ENCODE measurements at regions not wholly inside any gene's neighbourhood (a gene's known extent, or its start where the extent isn't known, plus 50 kb on each side); places are given as distances from the start of the nearest gene placed in this dataset.

DNA sequence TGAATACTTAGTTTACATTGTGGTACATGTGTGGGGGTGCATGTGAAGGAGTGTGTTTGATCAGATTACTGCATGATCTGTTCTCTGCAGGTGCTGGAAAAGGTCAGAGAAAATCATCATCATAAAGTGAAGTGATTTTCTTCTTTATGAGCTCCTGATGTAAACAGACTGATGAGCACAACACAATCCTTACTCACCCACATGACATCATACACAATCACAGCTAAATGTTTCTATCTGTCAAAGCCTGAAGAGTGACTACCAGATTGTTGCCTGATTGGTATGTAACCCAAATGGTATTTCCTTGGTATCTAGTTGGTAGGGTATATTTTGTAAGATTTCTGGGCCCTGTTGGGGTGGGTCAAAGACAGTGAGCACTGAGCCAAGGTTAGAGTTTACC is 270.8 kb downstream of the FOXG1 start:
- no peak for DNase-seq (ENCODE audit: low read depth in 2 of 2)

DNA sequence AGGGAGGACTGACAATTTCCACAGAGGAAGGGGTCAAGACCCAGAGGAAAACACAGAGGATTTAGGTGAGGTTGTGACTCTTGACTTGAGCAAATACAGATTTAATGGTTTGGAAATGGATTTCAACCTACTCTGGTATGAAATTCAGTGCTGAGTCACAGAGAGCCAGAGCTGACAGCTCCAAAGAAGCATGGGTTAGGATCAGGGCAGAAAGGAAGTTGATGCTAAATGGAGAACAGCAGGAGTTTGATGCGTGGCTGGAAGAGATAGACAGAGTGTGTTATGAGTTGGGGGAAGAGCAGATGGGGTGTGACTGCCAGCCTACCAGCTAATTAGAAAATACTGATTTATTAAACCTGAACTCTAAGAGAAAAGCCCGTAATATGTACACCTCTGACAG is 272.6 kb downstream of the FOXG1 start:
- peak; percentile 0 to 3 for DNase-seq (ENCODE audit: low read depth in 2 of 2)

DNA sequence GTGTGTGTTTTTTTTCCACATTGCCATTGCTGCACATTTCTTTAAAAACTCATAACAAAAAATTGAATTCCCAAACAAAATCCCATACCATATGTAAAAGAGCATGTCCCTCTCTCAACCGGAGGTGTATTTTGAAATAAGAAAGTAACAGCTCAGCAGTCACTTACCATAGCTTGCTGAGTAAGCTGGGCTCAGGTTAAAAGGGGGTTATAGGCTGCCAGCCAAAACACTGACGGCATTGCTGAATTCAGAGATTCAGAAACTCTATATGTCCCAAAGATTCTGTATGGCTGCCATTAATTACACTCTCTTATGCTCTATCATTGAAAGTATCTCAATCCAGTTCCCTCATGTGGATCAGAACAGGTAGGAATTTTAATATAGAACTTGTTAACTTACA is 276.0 kb downstream of the FOXG1 start:
- no peak for DNase-seq (ENCODE audit: low read depth in 2 of 2)

DNA sequence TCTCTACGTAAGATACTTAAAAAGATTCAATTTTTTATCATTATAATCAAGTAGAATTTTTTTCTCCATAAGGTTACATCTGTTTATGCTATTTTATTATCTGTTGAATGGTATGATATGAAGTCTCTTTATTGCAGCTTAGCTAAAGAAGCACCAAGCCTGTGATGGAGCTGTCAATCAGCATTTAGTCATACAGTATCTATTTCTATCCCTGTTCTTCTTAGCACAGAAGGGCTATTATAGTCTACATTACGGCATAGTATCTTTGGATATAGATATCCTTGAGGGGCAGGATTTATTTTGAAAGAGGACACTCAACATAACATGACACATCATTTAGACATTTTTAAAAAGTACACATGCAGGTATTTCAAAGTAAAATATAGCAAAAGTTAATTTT is 277.1 kb downstream of the FOXG1 start:
- DNase-seq (ENCODE audit: low read depth in 2 of 2): no peak

DNA sequence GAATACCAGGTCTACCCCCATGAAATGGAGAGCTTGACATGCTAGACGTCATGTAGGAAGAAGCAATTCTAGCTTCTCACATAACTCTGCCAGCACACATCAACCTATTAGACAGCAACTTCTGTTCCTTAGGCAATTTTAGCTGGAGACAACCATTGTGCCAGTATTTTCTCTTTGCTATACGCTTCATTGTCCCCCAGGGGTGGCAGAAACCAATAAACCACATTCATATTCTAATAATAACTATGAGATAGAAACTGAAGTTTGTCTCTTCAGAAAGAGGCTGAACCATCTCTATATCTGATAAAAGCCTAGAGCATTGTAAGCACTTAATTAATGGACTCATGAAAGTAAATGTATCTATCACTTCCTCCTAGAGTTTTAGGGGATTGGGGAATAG is 278.6 kb downstream of the FOXG1 start:
- no peak for DNase-seq (ENCODE audit: low read depth in 2 of 2)

DNA sequence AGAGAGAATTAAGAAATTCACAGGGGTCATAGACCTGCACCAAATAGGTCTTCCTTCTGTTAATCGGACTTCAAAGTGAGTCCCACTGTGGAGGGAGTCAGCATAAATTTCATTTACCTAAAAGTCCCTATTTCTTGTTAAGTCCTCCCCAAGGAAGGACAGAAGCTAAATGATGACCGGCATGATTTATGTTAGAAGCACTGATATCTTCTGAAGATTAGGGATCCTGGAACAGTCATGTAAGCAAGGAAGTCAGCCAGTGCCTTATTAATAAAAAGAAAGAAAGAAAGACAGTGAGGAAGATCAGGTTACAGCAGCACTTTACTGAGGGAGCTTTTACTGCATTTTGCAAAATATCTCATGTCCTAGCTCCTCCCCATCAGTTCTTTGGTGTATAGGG is 287.5 kb downstream of the FOXG1 start:
- DNase-seq (ENCODE audit: low read depth in 2 of 2): no peak

DNA sequence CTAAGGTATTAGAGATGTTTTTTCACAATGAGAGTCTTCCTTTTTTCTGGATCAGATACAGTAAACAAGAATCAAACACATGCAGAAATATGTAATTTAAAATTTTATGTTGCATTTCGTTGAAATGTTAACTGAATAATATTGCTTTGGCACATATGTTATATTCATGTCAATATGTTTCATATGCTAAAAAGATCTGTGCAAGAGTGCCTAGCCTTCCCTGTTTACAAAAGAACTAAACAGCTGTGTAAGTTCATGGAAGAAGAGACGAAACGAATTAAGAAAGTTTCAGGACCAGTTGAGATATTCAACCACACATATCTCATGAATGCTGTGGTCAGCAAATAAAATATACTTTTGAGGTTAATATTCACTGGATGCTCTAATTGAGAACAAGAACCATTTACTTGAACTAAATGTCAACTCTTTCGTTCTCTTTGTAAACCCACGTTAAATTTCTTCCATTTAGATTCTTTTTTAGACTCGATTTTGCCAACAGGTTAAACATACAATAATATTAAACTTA is 289.5 kb downstream of the FOXG1 start:
- DNase-seq (ENCODE audit: low read depth in 2 of 2): no peak

DNA sequence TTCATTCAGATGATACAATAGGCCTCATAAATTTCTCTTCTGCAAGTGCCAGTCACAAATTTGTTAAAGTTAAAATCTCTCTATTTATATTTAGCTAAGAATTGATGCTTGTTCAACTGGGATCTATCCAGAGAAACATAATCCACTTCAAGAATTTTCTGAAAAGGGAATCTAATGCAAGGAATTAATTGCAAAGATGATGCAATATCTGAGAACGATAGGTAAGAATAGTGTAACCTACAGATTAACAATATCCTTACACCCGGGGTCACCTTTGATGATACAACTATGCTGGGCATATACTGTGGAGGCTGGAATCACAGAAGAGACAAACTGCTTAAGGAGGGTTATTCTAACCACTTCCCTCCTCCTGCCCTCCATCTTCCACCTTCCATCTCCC is 295.1 kb downstream of the FOXG1 start:
- no peak for DNase-seq (ENCODE audit: low read depth in 2 of 2)

DNA sequence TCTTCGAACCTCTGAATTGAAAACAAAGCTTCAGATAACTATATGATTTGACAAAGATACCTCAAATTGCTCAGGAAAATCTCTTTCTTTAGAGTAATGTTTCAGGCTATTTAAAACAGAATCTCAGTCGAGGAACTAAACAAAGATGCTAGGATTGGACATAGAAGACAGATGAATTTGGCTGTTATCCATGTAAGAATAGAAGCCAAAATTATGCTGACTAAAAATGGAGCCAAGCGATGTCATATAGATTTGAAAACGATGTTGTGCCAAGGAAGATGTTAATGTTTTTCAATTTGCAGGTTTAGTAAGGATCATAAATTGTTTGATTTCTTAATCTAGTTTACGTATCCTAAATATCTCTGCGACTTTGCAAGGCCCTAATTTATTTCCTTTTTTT is 295.9 kb downstream of the FOXG1 start:
- no peak for DNase-seq (ENCODE audit: low read depth in 2 of 2)

DNA sequence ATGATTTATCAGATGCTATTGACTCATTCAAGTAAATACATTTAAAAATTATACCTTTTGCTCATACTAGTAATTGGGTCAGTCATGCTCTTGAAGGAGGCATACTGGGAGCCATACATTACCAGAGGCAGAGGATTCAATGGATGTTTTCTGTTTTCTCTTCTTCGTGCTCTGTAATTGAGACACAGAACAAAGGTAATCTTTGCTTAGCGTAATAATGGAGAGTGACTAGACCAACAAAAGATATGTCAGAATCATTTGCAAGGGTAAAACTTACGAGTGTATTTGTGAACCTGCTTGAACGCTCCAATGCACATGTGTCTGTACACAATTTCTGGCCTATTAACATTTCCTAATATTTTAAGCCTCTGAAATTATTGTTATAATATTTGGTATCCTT is 296.4 kb downstream of the FOXG1 start:
- DNase-seq (ENCODE audit: low read depth in 2 of 2): no peak

DNA sequence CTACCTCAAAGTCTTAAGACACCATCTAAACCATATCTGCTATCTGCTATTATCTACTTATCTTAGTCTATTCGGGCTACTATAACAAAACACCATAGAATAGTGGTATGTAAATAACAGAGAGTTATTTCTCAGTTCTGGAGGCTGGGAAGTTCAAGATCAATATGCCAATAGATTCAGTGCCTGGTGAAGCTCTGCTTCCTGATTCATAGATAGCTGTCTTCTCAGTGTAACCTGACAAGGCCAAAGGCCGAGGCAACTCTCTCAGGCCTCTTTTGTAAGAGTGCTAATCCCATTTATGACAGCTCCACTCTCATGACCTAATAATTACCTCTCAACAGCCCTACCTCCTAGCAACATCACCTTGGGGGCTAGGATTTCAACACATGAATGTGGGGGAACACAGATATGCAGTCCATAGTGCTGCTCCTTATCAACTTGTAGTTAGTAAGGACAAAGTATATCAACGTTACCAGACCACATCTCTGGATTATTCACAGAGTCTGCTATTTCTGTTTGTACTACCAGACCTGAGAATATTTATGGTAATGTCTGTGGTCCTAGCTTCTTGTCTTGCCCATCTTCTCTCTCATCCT is 297.8 kb downstream of the FOXG1 start:
- no peak for DNase-seq (ENCODE audit: low read depth in 2 of 2)

DNA sequence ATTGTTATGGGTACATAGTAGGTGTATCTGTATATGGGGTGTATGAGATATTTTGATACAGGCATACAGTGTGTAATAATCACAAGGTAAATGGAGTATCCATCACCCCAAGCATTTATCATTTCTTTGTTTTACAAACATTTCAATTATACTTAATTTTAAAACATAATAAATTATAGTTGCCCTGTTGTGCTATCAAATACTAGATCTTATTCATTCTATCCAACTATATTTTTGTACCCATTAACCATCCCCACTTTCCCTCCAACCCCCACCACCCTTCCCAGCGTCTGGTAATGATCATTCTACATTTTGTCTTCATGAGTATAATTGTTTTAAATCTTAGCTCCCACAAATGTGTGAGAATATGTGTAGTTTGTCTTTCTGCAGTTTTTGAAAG is 302.6 kb downstream of the FOXG1 start:
- no peak for DNase-seq (ENCODE audit: low read depth in 2 of 2)

DNA sequence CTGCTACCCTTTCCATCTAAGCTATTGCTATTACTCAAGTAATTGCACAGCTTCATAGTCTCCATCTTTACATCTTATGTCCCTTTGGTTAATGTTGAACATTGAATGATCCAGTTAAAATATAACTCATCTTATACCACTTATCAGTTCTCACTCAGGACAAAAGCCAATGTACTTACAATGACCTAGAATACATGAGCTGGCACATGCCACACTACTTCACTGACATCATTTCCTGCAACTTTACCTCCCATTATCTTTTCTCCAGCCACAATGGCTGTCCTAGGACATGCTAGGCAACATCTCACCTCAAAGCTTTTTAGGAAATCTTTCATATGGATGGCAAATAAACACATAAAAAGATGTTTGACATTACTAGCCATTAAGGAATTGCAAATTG is 309.2 kb downstream of the FOXG1 start:
- no peak for DNase-seq (ENCODE audit: low read depth in 2 of 2)

DNA sequence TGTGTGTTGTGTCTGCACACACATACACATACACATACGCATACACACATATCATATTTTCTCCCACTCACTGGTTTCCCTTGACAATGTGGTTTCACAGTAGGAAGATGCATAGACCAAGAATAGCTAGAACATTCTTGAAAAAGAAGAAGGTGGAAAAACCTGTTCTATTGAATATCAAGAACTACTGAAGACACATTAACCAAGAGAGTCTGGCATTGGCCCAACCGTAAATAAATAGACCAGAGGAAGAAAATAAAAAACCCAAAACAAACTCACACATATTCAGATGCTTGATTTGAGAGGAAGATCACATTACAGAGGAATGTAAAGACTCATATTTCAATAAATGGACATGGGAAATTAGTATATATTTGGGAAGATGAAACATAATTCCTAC is 311.3 kb downstream of the FOXG1 start:
- DNase-seq (ENCODE audit: low read depth in 2 of 2): no peak

DNA sequence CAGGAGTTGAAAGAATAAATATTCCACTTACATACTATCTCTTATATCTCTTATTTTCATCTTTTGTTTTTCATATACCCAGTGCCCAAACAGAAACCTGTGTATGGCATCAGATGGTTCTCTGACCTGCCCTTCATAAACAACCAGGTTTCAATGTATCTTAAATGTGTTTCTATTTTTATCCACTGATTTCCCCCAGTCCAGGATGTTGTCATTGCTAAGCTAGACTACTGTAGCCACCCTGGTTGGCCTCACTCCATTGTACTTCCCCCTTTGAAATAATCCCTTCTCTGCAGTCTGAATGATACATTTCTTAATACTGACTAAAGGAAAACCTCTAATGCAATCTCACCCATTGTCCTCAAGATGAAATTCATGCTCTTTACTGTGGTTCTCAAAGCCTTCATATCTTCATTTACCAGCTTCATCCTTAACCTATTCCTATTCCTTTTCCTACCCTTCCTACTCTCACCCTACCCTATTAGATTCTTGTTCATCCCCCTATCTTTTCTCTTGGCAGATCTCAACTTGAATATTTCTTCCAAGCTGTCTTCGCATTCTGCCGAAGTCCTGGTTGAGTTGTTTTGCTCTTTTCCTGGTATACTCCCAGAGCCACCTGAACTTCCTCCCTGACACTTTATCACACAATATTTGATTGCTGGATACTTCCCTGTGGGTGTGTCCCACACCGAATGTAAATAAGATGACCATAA is 312.4 kb downstream of the FOXG1 start:
- DNase-seq (ENCODE audit: low read depth in 2 of 2): no peak

DNA sequence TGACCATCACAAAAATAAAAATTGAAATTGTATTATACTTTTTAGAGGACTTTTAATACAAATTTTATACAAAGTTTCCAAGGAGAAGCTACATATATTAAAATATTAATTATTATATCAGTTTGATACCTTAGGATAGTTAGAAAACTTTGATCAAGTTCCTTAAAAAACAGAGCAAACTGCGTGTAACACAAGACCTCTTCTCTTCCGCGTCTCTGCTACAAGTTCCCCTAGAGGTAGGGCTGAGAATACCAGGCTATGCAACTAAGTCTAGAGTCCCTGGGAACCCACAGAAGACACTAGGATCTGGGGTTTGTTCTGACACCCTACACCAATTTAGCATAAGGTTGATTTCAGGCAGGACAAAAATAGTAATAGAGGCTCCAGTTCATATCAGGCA is 319.0 kb downstream of the FOXG1 start:
- no peak for DNase-seq (ENCODE audit: low read depth in 2 of 2)

DNA sequence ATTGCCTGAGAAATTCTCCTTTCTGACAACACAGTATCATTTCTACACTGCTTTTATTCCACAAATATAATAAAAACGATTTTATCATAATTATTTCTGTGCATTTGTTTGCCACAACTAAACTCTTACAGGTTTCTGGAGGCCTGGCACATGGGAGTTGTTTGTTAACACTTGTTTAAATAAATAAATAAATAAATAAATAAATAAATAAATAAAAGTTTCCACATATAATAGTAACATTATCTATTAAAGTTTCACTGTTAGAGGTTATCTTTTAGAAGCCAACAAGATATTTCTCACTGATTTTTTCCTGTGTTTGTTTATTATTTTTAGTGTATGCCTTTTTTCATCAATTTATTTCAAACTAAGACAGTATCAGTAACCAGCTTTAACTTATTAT is 323.3 kb downstream of the FOXG1 start:
- no peak for DNase-seq (ENCODE audit: low read depth in 2 of 2)

DNA sequence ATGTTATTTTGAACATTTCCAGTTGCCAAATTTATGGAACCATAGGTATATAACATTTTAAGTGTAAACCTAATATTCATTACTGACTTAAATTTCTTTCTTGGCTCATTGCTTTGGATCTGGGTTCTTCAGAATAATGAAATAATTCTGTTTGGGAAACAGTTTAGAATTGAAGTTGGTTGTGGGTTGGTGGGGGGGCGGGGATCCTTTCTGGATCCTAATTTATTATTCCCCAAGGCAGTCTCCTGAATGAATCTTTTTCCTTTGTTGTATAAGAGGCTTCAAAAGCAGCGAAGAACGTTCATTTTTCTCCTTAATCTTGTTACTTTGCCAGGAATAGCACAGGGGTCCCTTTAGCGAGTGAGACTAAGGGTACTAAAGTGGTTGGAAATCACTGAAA is 325.5 kb downstream of the FOXG1 start:
- no peak for DNase-seq (ENCODE audit: low read depth in 2 of 2)

DNA sequence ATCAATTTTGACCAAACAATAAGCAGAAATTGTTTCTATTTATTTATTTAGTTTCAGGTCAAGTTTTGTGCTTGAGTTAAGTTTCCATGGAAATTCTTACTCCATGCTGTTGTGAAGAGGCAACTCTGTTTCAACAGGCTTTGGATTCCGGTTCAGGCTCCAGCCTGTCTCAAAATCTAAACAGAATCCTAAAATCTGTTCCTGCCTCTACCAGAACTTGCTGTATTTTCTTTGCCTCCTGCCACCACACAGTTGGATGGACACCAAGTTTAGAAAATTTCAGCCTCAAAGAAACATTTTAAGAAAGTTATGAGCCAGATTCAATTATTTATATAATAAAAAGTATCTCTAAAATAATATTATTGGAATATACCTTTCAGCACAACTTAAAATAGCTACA is 330.9 kb downstream of the FOXG1 start:
- DNase-seq (ENCODE audit: low read depth in 2 of 2): no peak

DNA sequence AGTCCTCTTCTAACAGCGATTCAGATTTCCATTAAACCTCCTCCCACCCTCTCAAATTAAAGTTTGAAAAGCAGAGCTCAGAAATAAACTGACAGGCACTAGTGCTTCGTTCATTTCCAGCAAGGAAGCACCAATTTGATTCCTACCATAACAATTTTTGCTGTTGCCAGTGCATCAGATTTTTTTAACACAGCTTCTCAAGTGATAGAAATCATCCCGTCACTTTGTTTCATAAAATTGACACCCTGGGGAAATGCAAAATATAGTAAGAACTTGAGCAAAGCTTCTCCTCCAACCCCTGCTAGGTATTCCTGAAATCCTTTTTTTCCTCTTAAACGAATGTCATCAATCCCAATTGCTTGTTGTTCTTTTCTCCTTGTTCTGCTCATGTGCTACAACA is 332.1 kb downstream of the FOXG1 start:
- DNase-seq (ENCODE audit: low read depth in 2 of 2): no peak

DNA sequence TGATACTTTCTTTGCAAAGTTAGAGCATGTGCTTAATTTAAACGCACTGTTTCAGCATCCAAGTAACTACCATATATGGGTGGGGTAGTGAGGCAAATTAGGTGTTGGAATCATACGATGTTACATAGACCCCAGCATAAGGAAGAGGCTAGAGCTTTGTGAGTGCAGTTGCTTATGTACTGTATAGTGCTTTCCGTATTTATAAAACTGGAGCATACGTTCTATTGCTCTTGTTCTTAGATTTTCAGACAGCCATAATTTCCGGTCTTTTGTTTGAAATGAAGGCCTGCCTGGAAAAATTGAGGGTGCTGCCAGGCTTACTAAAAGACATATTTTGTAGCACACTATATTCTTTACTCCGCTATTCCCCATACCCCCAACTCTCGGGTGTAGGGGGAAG is 335.7 kb downstream of the FOXG1 start:
- no peak for DNase-seq (ENCODE audit: low read depth in 2 of 2)

DNA sequence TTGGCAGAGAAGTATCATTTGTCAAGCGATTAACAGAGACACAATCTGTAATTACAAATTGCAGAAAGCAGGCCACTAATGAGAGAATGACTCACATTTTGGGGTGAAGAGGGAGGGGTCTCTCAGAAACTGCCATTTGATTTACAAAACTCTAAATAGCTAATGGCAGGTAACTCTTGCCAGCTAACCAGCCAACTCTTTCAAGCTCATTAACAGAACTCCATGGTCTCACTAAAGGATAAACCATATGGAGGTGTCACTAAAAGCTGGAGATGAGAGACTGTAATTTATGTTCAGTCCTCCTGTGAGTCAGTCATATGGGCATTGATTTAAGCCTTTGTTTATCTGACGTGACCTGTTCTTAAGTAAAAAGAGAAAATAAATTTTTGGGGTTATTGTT is 336.4 kb downstream of the FOXG1 start:
- no peak for DNase-seq (ENCODE audit: low read depth in 2 of 2)

DNA sequence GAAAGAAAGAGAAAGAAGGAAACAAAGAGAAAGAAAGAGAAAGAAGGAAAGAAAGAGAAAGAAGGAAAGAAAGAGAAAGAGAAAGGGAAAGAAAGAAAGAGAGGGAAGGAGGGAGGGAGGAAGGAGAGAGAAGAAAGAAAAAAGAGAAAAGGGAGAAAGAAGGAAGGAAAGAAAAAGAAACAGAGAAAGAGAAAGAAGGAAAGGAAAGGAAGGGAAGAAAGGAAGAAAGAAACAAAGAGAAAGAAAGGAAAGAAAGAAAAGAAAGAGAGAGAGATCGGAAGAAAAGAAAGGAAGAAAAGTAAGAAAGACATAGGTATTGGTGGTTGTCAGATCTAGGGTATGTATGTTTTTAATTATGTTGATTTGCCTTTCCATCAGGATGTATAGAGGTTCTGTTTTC is 342.3 kb downstream of the FOXG1 start:
- DNase-seq (ENCODE audit: low read depth in 2 of 2): no peak

DNA sequence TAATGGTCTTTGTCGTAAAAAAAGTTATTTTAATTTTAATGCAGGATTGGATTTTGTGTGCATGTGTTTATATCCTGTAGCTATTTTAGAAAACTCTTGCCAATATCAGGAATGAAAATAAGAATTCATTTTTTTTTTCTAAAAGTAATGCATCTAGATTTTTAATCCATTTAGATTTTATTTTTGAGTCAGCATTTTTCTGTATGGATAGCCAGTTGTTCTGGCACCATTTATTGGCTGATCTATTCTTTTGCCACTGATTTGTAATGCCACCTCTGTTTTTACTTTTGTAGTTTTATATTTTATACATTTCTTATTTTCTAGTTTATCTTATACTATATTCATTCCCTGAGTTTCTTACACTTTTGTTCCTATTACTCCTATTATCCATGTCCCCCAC is 343.0 kb downstream of the FOXG1 start:
- no peak for DNase-seq (ENCODE audit: low read depth in 2 of 2)
